ENCODE measurements at regions not wholly inside any gene's neighbourhood (a gene's known extent, or its start where the extent isn't known, plus 50 kb on each side); places are given as distances from the start of the nearest gene placed in this dataset.

- TF ChIP-seq CTCF (IDR thresholded peaks at IDR 0.05): no peak
- TF ChIP-seq EP300 (IDR thresholded peaks at IDR 0.05): no peak
- no peak for TF ChIP-seq POLR2AphosphoS5 (IDR thresholded peaks at IDR 0.05)
- TF ChIP-seq POLR2A (IDR thresholded peaks at IDR 0.05; ENCODE audit: low read depth): no peak
These were observed 1958.7 kb upstream of the IGFBP7 start for GRCh38 chr4:59068722-59069418.
